ENCODE measurements at regions not wholly inside any gene's neighbourhood (a gene's known extent, or its start where the extent isn't known, plus 50 kb on each side); places are given as distances from the start of the nearest gene placed in this dataset.

DNA sequence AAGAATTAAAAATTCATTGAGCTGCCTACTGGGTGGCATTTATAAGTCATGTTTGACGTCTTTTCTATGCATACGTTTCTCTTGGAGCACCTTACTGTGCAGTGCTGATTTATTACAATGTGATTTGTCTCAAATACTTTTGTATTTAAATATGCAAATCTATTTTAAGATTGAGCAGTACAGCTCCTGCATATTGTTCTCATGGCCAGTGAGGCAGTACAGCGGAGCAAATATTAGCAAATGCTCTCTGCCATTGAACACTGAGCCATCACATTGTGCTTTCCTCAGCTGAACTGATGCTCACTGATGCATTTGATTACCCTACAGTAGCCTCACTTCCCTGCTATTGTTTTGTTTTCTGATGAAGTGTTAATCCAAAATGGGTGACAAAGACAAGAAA, 149.6 kb downstream of the HTR1A start:
- WGBS, 2 donors = 81 to 88% methylated on average over 3 of the region's 3 CpGs
- H3K4me3 ChIP-seq (ENCODE audit: low read depth, poor library complexity, severe bottlenecking) = no peak overlapping the region
- DNase-seq (ENCODE audit: low spot score in 2 of 2) = no peak
- intact Hi-C loops (cut with DNase I; ENCODE audit: low total_unique reads) = no loop called here
- TF ChIP-seq CTCF (IDR thresholded peaks at IDR 0.05) (no peak), POLR2A (IDR thresholded peaks at IDR 0.05) (no peak)

- TF ChIP-seq CTCF (IDR thresholded peaks at IDR 0.05) = no peak
- no peak for TF ChIP-seq POLR2A (IDR thresholded peaks at IDR 0.05)
- DNase-seq (ENCODE audit: low spot score in 2 of 2) = no peak
- intact Hi-C loops (cut with DNase I; ENCODE audit: low total_unique reads) = no loop called here
- H3K4me3 ChIP-seq (ENCODE audit: low read depth, poor library complexity, severe bottlenecking) = no peak overlapping the region
- 73 to 76% methylated on average over 2 of the region's 2 CpGs for WGBS, 2 donors
Measured at GRCh38 chr5:63811961-63812360, 150.3 kb downstream of the HTR1A start.

DNA sequence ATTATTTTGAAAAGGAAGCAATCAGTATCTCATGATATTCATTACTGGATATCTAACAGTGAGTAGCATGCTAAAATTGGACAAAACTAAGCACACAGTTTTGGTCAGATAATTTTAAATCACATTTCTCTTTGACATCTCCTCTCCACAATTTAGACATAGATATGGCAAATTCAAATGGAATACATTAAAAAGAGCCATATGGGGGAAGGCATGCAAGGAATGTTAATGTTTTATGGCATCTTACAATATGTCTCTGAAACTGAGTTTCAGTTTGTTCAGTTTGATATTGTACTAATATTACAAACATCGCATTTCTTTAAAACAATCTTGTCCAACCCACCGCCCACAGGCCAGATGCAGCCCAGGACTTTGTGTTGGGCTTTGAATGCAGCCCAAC, 151.0 kb downstream of the HTR1A start:
- H3K4me3 ChIP-seq (ENCODE audit: low read depth, poor library complexity, severe bottlenecking) = no peak overlapping the region
- 53 to 62% methylated on average over 2 of the region's 2 CpGs for WGBS, 2 donors
- intact Hi-C loops (cut with DNase I; ENCODE audit: low total_unique reads) = no loop called here
- DNase-seq (ENCODE audit: low spot score in 2 of 2) = no peak
- TF ChIP-seq CTCF (IDR thresholded peaks at IDR 0.05) = no peak
- TF ChIP-seq POLR2A (IDR thresholded peaks at IDR 0.05) = no peak

DNA sequence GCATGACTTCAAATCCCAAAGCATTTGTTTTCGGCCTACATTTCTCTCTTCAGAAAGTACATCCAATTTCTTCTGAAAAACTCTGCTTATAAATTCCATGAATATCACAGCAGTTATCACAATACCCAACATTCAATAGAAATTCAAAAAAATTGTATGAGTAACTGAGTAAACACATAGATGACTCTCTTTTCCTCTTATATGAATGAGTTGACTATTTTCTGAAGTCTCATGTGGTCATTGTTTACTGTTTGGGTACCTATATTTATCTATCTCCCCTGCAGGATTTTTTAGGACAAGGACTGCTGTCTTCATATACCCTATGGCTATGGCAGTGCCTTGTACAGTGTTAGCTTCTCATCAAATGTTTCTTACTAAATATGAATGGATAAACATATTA, 157.1 kb downstream of the HTR1A start:
- TF ChIP-seq POLR2A (IDR thresholded peaks at IDR 0.05) = no peak
- no peak for TF ChIP-seq CTCF (IDR thresholded peaks at IDR 0.05)
- 77 to 87% methylated on average over 1 of the region's 1 CpG for WGBS, 2 donors
- no peak for DNase-seq (ENCODE audit: low spot score in 2 of 2)
- intact Hi-C loops (cut with DNase I; ENCODE audit: low total_unique reads) = no loop called here
- H3K4me3 ChIP-seq (ENCODE audit: low read depth, poor library complexity, severe bottlenecking) = no peak overlapping the region

DNA sequence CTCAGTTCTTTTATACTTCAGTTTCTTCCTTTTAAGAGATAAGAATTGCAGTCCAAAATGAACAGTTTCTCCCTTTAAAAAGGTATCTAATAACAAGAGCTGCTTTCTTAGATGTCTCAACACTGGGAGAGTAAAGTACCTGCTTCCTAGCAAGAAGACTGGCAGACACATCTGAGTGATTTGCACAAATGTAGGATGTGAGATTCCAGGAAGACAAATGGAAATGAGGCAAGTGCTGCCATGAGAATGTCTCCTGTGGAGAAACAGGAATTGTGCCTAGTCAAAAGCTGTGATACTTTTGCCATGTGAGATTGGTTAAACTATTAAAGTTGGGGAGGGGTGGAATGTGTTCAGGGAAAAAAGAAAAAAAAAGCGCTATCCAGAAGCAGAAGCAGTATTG, 159.1 kb downstream of the HTR1A start:
- WGBS, 2 donors = 59 to 63% methylated on average over 1 of the region's 1 CpG
- TF ChIP-seq CTCF (IDR thresholded peaks at IDR 0.05) (no peak), POLR2A (IDR thresholded peaks at IDR 0.05) (no peak)
- intact Hi-C loops (cut with DNase I; ENCODE audit: low total_unique reads) = no loop called here
- no peak for DNase-seq (ENCODE audit: low spot score in 2 of 2)
- H3K4me3 ChIP-seq (ENCODE audit: low read depth, poor library complexity, severe bottlenecking) = no peak overlapping the region

DNA sequence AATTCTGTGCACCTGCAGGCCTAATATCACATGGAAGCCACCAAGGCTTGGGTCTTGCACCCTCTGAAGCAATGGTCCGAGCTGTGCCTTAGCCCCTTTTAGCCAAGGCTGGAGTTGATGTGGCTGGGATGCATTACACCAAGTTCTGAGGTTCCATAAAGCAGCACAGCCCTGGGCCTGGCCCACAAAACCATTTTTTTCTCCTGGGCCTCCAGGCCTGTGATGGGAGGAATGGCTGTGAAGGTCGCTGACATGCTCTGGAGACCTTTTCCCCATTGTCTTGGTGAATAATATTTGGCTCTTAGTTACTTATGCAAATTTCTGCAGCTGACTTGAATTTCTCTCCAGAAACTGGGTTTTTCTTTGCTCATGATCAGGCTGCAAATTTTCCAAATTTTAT, 167.3 kb downstream of the HTR1A start:
- H3K4me3 ChIP-seq (ENCODE audit: low read depth, poor library complexity, severe bottlenecking) = no peak overlapping the region
- DNase-seq (ENCODE audit: low spot score in 2 of 2) = no peak
- TF ChIP-seq CTCF (IDR thresholded peaks at IDR 0.05) (no peak), POLR2A (IDR thresholded peaks at IDR 0.05) (no peak)
- intact Hi-C loops (cut with DNase I; ENCODE audit: low total_unique reads) = no loop called here
- 61 to 64% methylated on average over 2 of the region's 2 CpGs for WGBS, 2 donors

Data from lower leg skin (tissue), 4 donors.